ENCODE measurements at regions not wholly inside any gene's neighbourhood (a gene's known extent, or its start where the extent isn't known, plus 50 kb on each side); places are given as distances from the start of the nearest gene placed in this dataset.

- no peak for TF ChIP-seq CTCF (IDR thresholded peaks at IDR 0.05; ENCODE audit: partially characterized antibody, unreplicated experiment)
- H3K4me3 Mint-ChIP-seq (ENCODE audit: unreplicated experiment), result no peak overlapping the region
- no peaks in the 10 kb centered on the region for H3K4me1 Mint-ChIP-seq (ENCODE audit: low read depth, unreplicated experiment)
- no peak for DNase-seq
- peaks cover 1% of the 10 kb centered on the region for H3K9me3 Mint-ChIP-seq (ENCODE audit: unreplicated experiment)
- no peaks in the 10 kb centered on the region for H3K36me3 Mint-ChIP-seq (ENCODE audit: unreplicated experiment)
- H3K27me3 Mint-ChIP-seq (ENCODE audit: unreplicated experiment), result no peaks in the 10 kb centered on the region
- no peak overlapping the region for H3K27ac Mint-ChIP-seq (ENCODE audit: unreplicated experiment)
Measured at GRCh38 chr17:56011406-56012131, 141.7 kb upstream of the ANKFN1 start.

DNA sequence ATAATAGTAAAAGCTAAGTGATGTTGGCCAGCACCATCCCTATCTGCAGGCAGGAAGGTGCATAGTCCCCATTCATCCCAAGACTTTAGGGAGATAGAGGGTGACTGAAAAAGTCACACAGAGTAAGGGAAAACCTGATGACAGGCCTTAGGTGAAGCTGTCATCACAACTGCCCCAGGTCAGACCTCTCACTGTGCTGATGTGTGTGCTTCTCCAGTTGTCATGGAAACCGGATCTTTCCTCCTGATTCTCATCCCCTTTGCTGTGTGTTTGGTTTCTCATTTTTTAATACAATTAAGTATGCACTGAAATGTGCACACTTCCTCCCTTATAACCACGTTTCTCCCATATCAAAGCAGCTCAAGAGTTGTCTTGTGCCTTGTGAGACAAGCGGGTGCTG lies 135.1 kb upstream of the ANKFN1 start:
- Mint-ChIP-seq H3K9me3 (ENCODE audit: unreplicated experiment) (no peaks in the 10 kb centered on the region), H3K36me3 (ENCODE audit: unreplicated experiment) (no peaks in the 10 kb centered on the region), H3K27me3 (ENCODE audit: unreplicated experiment) (no peaks in the 10 kb centered on the region), H3K27ac (ENCODE audit: unreplicated experiment) (no peak overlapping the region), H3K4me1 (ENCODE audit: low read depth, unreplicated experiment) (no peaks in the 10 kb centered on the region), H3K4me3 (ENCODE audit: unreplicated experiment) (no peak overlapping the region)
- TF ChIP-seq CTCF (IDR thresholded peaks at IDR 0.05; ENCODE audit: partially characterized antibody, unreplicated experiment), result no peak
- no peak for DNase-seq

DNA sequence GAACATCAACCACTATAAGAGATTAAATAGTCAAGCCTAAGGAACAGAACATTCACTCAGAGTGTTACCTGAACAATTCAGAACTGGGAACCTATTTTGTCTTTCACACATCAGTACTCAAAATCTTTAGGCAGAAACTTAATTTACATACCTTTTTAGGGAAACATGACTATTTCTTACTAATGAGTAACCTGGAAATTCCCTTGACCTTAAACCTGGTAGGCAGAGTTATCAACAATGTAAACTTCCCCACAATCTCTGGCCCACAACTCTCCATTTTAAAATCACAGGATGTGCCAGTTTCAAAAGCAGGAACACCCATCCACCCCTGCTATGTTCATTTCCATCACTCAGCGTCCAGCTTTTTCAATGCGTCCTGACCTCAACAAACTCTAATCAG lies 132.9 kb upstream of the ANKFN1 start:
- TF ChIP-seq CTCF (IDR thresholded peaks at IDR 0.05; ENCODE audit: partially characterized antibody, unreplicated experiment), result no peak
- no peak overlapping the region for H3K27ac Mint-ChIP-seq (ENCODE audit: unreplicated experiment)
- H3K4me3 Mint-ChIP-seq (ENCODE audit: unreplicated experiment), result no peak overlapping the region
- no peak for DNase-seq
- no peaks in the 10 kb centered on the region for H3K9me3 Mint-ChIP-seq (ENCODE audit: unreplicated experiment)
- no peaks in the 10 kb centered on the region for H3K4me1 Mint-ChIP-seq (ENCODE audit: low read depth, unreplicated experiment)
- H3K36me3 Mint-ChIP-seq (ENCODE audit: unreplicated experiment), result no peaks in the 10 kb centered on the region
- H3K27me3 Mint-ChIP-seq (ENCODE audit: unreplicated experiment), result no peaks in the 10 kb centered on the region

DNA sequence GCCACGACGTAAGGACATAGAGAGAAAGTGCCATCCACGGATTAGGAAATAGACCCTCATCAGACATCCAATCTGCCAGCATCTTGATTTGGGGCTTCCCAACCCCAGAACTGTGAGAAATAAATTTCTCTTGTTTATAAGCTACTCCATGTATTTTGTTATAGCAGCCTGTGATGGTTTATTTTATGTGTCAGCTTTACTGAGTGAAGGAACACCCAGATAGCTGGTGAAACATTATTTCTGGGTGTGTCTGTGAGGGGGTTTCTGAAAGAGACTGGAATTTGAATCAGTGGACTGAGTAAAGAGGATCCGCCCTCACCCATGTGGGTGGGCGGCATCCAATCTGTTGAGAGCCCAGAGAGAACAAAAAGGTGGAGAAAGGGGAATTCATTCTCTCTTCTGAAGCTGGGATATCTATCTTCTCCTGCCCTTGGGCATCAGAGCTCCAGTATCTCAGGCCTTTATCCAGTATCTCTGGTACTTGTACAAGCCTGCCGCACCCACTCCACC lies 131.5 kb upstream of the ANKFN1 start:
- Mint-ChIP-seq H3K36me3 (ENCODE audit: unreplicated experiment) (no peaks in the 10 kb centered on the region), H3K27ac (ENCODE audit: unreplicated experiment) (no peak overlapping the region), H3K4me3 (ENCODE audit: unreplicated experiment) (no peak overlapping the region), H3K27me3 (ENCODE audit: unreplicated experiment) (no peaks in the 10 kb centered on the region), H3K9me3 (ENCODE audit: unreplicated experiment) (no peaks in the 10 kb centered on the region), H3K4me1 (ENCODE audit: low read depth, unreplicated experiment) (peaks cover 3% of the 10 kb centered on the region)
- no peak for DNase-seq
- no peak for TF ChIP-seq CTCF (IDR thresholded peaks at IDR 0.05; ENCODE audit: partially characterized antibody, unreplicated experiment)

DNA sequence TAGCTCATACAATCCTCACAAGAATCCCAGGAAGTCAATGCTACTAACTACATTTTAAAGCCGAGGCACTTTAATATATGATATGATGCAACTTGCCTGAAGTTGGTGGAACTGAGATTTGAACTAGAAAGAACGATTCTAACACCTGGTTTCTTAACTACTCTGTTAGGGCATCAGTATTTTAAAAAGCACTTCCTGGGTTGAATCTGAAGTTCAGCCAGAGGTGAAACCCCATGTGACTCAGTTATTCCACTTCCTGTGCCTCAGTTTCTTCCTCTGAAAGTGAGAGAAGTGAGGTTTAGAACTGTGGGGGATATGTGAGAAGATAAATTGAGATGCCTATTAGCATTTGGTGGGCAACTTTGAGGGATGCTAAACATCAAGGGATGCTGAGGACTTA lies 129.4 kb upstream of the ANKFN1 start:
- H3K4me1 Mint-ChIP-seq (ENCODE audit: low read depth, unreplicated experiment), result peaks cover 3% of the 10 kb centered on the region
- H3K27me3 Mint-ChIP-seq (ENCODE audit: unreplicated experiment), result no peaks in the 10 kb centered on the region
- no peak for DNase-seq
- no peak for TF ChIP-seq CTCF (IDR thresholded peaks at IDR 0.05; ENCODE audit: partially characterized antibody, unreplicated experiment)
- H3K9me3 Mint-ChIP-seq (ENCODE audit: unreplicated experiment), result no peaks in the 10 kb centered on the region
- H3K36me3 Mint-ChIP-seq (ENCODE audit: unreplicated experiment), result no peaks in the 10 kb centered on the region
- H3K4me3 Mint-ChIP-seq (ENCODE audit: unreplicated experiment), result no peak overlapping the region
- no peak overlapping the region for H3K27ac Mint-ChIP-seq (ENCODE audit: unreplicated experiment)
